Smooth muscle cell (in vitro differentiated cells): ENCODE measurements at regions not wholly inside any gene's neighbourhood (a gene's known extent, or its start where the extent isn't known, plus 50 kb on each side); places are given as distances from the start of the nearest gene placed in this dataset.

Experiments
- DNase-seq: peaks from one replicate; lab custom pipeline; 2025; ENCODE audit not compliant: unreplicated experiment; lab: John Stamatoyannopoulos, UW
- H2AFZ ChIP-seq: fragments of 200-600 bp; sonication (generic); 2 replicates; pipeline ENCODE4 v1.6.0; 2016; ENCODE audit warnings: antibody characterized with exemption, low read depth, mild to moderate bottlenecking
- H3F3A ChIP-seq: fragments of 200-600 bp; sonication (generic); 2 replicates; pipeline ENCODE4 v1.6.0; 2017; ENCODE audit warnings: antibody characterized with exemption, low read depth
- H3K27ac ChIP-seq: fragments of 200-600 bp; sonication (generic); 2 replicates; pipeline ENCODE4 v1.5.1; 2016; ENCODE audit warnings: low read depth, mild to moderate bottlenecking
- H3K27me3 ChIP-seq: fragments of 200-600 bp; sonication (generic); 2 replicates; pipeline ENCODE4 v1.6.1; 2016; ENCODE audit warnings: low read depth, mild to moderate bottlenecking
- H3K36me3 ChIP-seq: fragments of 200-600 bp; sonication (generic); 2 replicates; pipeline ENCODE4 v1.5.1; 2016; ENCODE audit warnings: low read depth
- H3K4me1 ChIP-seq: fragments of 200-600 bp; sonication (generic); 2 replicates; pipeline ENCODE4 v1.5.1; 2016; ENCODE audit warnings: low read depth
- H3K4me2 ChIP-seq: fragments of 200-600 bp; sonication (generic); 2 replicates; pipeline ENCODE4 v1.6.0; 2016; ENCODE audit warnings: mild to moderate bottlenecking
- H3K4me3 ChIP-seq: fragments of 200-600 bp; sonication (generic); 2 replicates; pipeline ENCODE4 v1.5.1; 2016; ENCODE audit warnings: mild to moderate bottlenecking
- H3K79me2 ChIP-seq: fragments of 200-600 bp; sonication (generic); 2 replicates; pipeline ENCODE4 v1.6.0; 2016; ENCODE audit warnings: low read depth, mild to moderate bottlenecking
- H3K9ac ChIP-seq: fragments of 200-600 bp; sonication (generic); 2 replicates; pipeline ENCODE4 v1.6.0; 2016; ENCODE audit warnings: low read depth
- H3K9me3 ChIP-seq: fragments of 200-600 bp; sonication (generic); replicated peaks from 2 replicates; pipeline ENCODE4 v1.5.1; 2016; ENCODE audit warnings: low read depth
- H4K20me1 ChIP-seq: fragments of 200-600 bp; sonication (generic); 2 replicates; pipeline ENCODE4 v1.6.0; 2016; ENCODE audit warnings: low read depth
- WGBS: methylation state at CpG from one replicate; pipeline ENCODE4 v1.1.7; 2016; ENCODE audit warnings: low lambda C conversion rate; 5-methylcytosine and 5-hydroxymethylcytosine counted together
- TF ChIP-seq, protein P1 (sequence below): fragments of 200-600 bp; sonication (generic); IDR thresholded peaks from 2 replicates; pipeline ENCODE4 v1.5.1; 2017; ENCODE audit warnings: borderline replicate concordance, mild to moderate bottlenecking, antibody characterized with exemption; ENCODE audit not compliant: insufficient read depth, poor library complexity, severe bottlenecking

DNA sequence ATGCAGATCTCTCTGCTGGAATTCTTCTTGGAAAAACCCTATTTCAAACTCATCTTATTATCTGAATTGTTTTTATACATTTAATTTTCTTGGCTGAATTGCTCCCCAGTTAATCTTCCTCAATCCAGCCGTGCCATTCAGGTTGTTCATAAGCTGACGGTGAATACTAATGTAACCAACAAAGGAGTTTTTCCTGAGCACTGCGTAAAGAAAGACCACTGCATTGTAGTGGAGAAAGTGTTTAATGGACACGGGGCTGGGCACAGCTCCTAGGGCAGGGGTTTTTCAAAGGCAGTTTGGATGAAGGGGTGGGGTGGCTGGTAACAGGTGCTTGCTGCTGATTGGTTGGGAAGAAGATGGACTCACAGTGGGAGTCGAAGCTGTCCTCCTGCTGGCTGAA lies 820.3 kb downstream of the ADGRL2 start:
- Histone ChIP-seq H3K9me3 (no peaks in the 10 kb centered on the region), H3K27me3 (no peaks in the 10 kb centered on the region), H3K27ac (no peak overlapping the region), H4K20me1 (no peaks in the 10 kb centered on the region), H3K4me3 (no peak overlapping the region), H3K36me3 (no peaks in the 10 kb centered on the region), H2AFZ (no peak overlapping the region), H3K4me1 (peaks cover 6% of the 10 kb centered on the region), H3F3A (no peaks in the 10 kb centered on the region), H3K4me2 (no peak overlapping the region), H3K79me2 (no peaks in the 10 kb centered on the region), H3K9ac (no peak overlapping the region)
- TF ChIP-seq, protein P1, sequence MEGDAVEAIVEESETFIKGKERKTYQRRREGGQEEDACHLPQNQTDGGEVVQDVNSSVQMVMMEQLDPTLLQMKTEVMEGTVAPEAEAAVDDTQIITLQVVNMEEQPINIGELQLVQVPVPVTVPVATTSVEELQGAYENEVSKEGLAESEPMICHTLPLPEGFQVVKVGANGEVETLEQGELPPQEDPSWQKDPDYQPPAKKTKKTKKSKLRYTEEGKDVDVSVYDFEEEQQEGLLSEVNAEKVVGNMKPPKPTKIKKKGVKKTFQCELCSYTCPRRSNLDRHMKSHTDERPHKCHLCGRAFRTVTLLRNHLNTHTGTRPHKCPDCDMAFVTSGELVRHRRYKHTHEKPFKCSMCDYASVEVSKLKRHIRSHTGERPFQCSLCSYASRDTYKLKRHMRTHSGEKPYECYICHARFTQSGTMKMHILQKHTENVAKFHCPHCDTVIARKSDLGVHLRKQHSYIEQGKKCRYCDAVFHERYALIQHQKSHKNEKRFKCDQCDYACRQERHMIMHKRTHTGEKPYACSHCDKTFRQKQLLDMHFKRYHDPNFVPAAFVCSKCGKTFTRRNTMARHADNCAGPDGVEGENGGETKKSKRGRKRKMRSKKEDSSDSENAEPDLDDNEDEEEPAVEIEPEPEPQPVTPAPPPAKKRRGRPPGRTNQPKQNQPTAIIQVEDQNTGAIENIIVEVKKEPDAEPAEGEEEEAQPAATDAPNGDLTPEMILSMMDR, result no peak
- no peak for DNase-seq
- 94% methylated on average over 5 of the region's 5 CpGs for WGBS

DNA sequence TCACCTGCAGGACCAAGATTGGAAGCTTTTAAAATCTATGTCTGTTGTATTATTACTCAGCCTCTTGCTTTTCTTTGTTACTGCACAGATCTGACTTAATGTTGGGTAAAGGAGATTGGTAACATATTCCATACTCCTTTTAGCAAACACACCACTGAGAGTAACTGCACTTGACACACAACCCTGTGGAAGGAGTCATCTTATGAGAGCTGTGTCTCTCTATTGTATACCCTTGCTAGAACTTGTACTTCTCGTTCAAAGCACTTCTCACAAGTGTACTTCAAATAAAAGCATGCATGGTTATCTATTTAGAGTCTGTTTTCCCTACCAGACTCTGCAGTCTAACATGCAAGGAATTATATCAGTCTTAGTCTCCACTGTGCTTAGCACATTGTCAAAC lies 813.4 kb downstream of the ADGRL2 start:
- no peaks in the 10 kb centered on the region for H3K9me3 ChIP-seq

GRCh38 chr1:82612986-82613385 lies 812.3 kb downstream of the ADGRL2 start:
- H3K27ac ChIP-seq, result no peak overlapping the region
- H3K9ac ChIP-seq, result no peak overlapping the region
- H3K36me3 ChIP-seq, result no peaks in the 10 kb centered on the region
- no peak overlapping the region for H3K4me2 ChIP-seq
- no peaks in the 10 kb centered on the region for H3F3A ChIP-seq
- no peak for DNase-seq
- H3K27me3 ChIP-seq, result no peaks in the 10 kb centered on the region
- TF ChIP-seq, protein P1, result no peak
- no peaks in the 10 kb centered on the region for H3K4me1 ChIP-seq
- no peak overlapping the region for H3K4me3 ChIP-seq
- H3K79me2 ChIP-seq, result no peaks in the 10 kb centered on the region
- H2AFZ ChIP-seq, result no peak overlapping the region
- no peaks in the 10 kb centered on the region for H3K9me3 ChIP-seq
- no peaks in the 10 kb centered on the region for H4K20me1 ChIP-seq
- 55% methylated on average over 3 of the region's 3 CpGs for WGBS

More for the DNA sequence above, 813.4 kb downstream of the ADGRL2 start:
- Histone ChIP-seq H4K20me1 (no peaks in the 10 kb centered on the region), H2AFZ (no peak overlapping the region), H3K9ac (no peak overlapping the region), H3K4me2 (no peak overlapping the region), H3F3A (no peaks in the 10 kb centered on the region), H3K4me1 (no peaks in the 10 kb centered on the region), H3K27me3 (no peaks in the 10 kb centered on the region), H3K36me3 (no peaks in the 10 kb centered on the region), H3K4me3 (no peak overlapping the region), H3K27ac (no peak overlapping the region), H3K79me2 (no peaks in the 10 kb centered on the region)
- TF ChIP-seq, protein P1, result no peak
- 77% methylated on average over 1 of the region's 1 CpG for WGBS
- DNase-seq, result no peak

DNA sequence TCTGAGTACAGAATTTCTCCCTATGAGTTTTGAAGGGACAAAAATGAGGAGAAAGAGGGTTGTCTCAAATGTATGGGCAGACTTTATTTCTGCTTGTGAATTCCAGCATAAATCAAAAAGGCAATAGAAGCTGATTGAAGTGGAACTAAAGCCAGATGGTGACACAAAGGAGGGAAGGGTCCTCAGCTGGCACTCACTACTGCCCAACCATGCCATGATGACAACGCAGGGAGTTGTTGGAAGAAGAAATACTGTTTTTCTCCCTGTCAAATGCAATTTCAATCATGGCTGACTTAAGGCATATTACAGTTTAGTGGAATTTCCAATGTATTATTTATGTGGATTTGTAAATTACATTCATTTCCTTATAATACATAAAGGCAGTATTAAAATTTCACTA lies 805.8 kb downstream of the ADGRL2 start:
- no peaks in the 10 kb centered on the region for H3K79me2 ChIP-seq
- H3F3A ChIP-seq, result no peaks in the 10 kb centered on the region
- no peak for DNase-seq
- H3K9ac ChIP-seq, result no peak overlapping the region
- H3K4me2 ChIP-seq, result no peak overlapping the region
- H3K4me1 ChIP-seq, result no peaks in the 10 kb centered on the region
- no peak overlapping the region for H2AFZ ChIP-seq
- TF ChIP-seq, protein P1, result no peak
- no peaks in the 10 kb centered on the region for H4K20me1 ChIP-seq
- no peaks in the 10 kb centered on the region for H3K36me3 ChIP-seq
- H3K9me3 ChIP-seq, result no peaks in the 10 kb centered on the region
- H3K27ac ChIP-seq, result no peak overlapping the region
- no peak overlapping the region for H3K4me3 ChIP-seq
- H3K27me3 ChIP-seq, result no peaks in the 10 kb centered on the region
- 88% methylated on average over 1 of the region's 1 CpG for WGBS
